Fibroblast of the aortic adventitia (primary cell): ENCODE measurements at regions not wholly inside any gene's neighbourhood (a gene's known extent, or its start where the extent isn't known, plus 50 kb on each side); places are given as distances from the start of the nearest gene placed in this dataset.

Experiments
- DNase-seq: peaks from one replicate; pipeline ENCODE4 v3.0.0-alpha.2; 2010; ENCODE audit warnings: low read depth
- H3K4me3 ChIP-seq: 2 replicates; pipeline ENCODE4 v1.5.1; 2011; ENCODE audit warnings: low read depth, mild to moderate bottlenecking, control low read depth, low read length, moderate library complexity
- CTCF ChIP-seq: IDR thresholded peaks from 2 replicates; pipeline ENCODE4 v1.5.1; 2011; ENCODE audit warnings: mild to moderate bottlenecking, low read length, control low read depth, inconsistent platforms; ENCODE audit not compliant: insufficient read depth

GRCh38 chr13:40072663-40073120, 417.2 kb downstream of the COG6 start:
- no peak for DNase-seq
- TF ChIP-seq CTCF = no peak
- H3K4me3 ChIP-seq = no peak overlapping the region

DNA sequence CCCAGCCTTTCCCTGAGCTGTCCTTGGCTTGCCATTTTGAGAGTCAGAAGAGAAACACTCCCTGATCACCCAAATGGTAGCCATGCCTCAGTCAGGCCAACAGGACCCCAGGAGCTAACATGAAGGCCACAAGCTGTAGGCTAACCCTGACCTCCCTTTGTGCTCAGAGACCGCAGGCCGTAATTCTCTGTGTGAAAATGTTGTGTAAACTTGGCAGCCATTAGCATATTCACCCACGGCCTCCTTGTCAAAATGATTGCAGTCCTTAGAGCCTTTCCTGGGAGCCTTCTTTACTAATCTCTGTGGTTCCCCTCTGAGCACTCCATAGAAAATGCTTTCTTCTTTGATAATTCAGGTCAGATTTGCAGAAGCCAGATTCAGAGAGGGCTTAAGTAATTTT, 418.9 kb downstream of the COG6 start:
- no peak for TF ChIP-seq CTCF
- H3K4me3 ChIP-seq = no peak overlapping the region
- DNase-seq = peak; percentile 43

DNA sequence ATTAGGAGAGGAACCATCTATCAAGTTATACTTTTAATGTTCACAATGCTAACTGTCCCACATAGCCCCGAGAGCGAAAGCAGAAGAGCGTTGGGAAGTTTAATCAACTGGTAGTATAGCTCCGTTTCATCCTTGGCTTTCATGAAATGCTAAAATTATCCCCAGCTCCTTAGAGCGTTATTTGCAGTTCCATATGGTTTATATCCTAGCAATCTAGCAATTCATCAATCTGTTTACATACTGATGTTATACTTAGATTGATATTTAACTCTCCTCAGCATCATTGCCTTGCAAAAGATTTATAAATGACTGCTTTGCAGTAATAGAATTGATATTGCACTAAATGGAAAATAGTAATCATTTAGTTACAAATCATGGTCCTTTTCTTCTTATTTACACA, 419.8 kb downstream of the COG6 start:
- TF ChIP-seq CTCF = no peak
- H3K4me3 ChIP-seq = no peak overlapping the region
- DNase-seq = no peak

GRCh38 chr13:40076765-40077362, 421.4 kb downstream of the COG6 start:
- DNase-seq = no peak
- H3K4me3 ChIP-seq = no peak overlapping the region
- no peak for TF ChIP-seq CTCF

DNA sequence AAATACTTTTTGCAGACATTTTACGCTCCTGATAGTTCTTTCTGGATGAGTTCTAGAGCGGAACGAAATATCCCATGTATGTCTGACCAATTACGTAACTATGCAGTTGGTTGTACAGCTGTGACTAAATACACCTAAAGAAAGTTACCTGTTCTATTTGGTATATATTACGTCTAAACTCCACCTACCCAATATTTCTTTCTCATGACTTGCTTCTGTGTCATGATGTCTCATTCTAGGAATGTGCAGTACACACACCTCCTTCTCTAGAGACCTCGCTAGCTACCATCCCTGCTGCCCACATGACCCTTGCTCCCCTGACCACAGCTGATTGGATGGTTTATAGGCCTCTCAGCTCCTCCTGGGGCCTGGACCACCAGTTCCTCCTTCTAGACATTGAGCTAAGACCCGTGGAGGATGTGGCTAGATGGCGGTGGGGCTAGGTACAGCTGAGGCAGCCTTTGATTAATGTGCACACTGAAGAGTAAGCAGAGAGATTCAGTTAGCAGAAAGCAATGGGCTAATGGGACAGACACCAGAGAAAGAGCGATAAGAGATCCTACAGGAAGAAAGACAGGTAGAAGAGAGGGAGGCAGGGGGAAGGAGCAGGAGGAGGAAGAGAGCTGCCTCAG, 422.1 kb downstream of the COG6 start:
- no peak for DNase-seq
- no peak for TF ChIP-seq CTCF
- H3K4me3 ChIP-seq = no peak overlapping the region

- TF ChIP-seq CTCF = no peak
- H3K4me3 ChIP-seq = no peak overlapping the region
- DNase-seq = no peak
Observed at GRCh38 chr13:40079721-40080120, 424.3 kb downstream of the COG6 start.
